GM12874 (cell line): ENCODE measurements at regions not wholly inside any gene's neighbourhood (a gene's known extent, or its start where the extent isn't known, plus 50 kb on each side); places are given as distances from the start of the nearest gene placed in this dataset.

Experiments
- CTCF ChIP-seq: IDR thresholded peaks from 2 replicates; pipeline ENCODE4 v1.5.1; 2011; ENCODE audit warnings: low read depth, mild to moderate bottlenecking, control low read depth, low read length, moderate library complexity; ENCODE audit not compliant: insufficient read depth

- no peak for TF ChIP-seq CTCF
These were observed 130.8 kb downstream of the DNAJB6 start for GRCh38 chr7:157467496-157468212.

- TF ChIP-seq CTCF, result no peak
These were observed 131.7 kb downstream of the DNAJB6 start for GRCh38 chr7:157468221-157469111.

- TF ChIP-seq CTCF, result no peak
These were observed 132.6 kb downstream of the DNAJB6 start for GRCh38 chr7:157469181-157470016.

GRCh38 chr7:157470017-157470322, 133.2 kb downstream of the DNAJB6 start:
- no peak for TF ChIP-seq CTCF

GRCh38 chr7:157470701-157471131, 133.9 kb downstream of the DNAJB6 start:
- TF ChIP-seq CTCF, result no peak

- TF ChIP-seq CTCF, result no peak
These were observed 134.7 kb downstream of the DNAJB6 start for GRCh38 chr7:157471259-157472125.
